Tibial nerve (tissue), 4 donors: ENCODE measurements at regions not wholly inside any gene's neighbourhood (a gene's known extent, or its start where the extent isn't known, plus 50 kb on each side); places are given as distances from the start of the nearest gene placed in this dataset.

Experiments used
- DNase-seq, 2 donors: peaks; one replicate each; pipeline ENCODE4 v3.0.0-alpha.2; 2019; ENCODE audit warnings: low spot score in 2 of 2
- H3K27ac ChIP-seq, 4 donors: fragments of 200-600 bp; sonication (generic) in 3 of 4; one replicate each; pipeline ENCODE4 v1.5.1; 2017 to 2019; ENCODE audit warnings: mild to moderate bottlenecking in 1 of 4
- H3K27me3 ChIP-seq, 2 donors: fragments of 200-600 bp; sonication (generic) in 1 of 2; one replicate each; pipeline versions ENCODE4 v1.5.1 to v1.6.0; 2017 to 2019
- H3K36me3 ChIP-seq, 3 donors: fragments of 200-600 bp; sonication (generic); one replicate each; pipeline ENCODE4 v1.5.1; 2018 to 2019
- H3K4me1 ChIP-seq, 4 donors: fragments of 200-600 bp; sonication (generic) in 3 of 4; one replicate each; pipeline ENCODE4 v1.5.1; 2017 to 2019
- H3K4me3 ChIP-seq, 4 donors: fragments of 200-600 bp; sonication (generic) in 3 of 4; one replicate each; pipeline ENCODE4 v1.5.1; 2017 to 2019; ENCODE audit warnings: mild to moderate bottlenecking in 1 of 4, moderate library complexity in 1 of 4
- H3K9me3 ChIP-seq, 4 donors: fragments of 200-600 bp; sonication (generic) in 3 of 4; one replicate each; pipeline ENCODE4 v1.5.1; 2017 to 2019
- EP300 ChIP-seq, 2 donors: sonication (generic); formaldehyde crosslinking; IDR thresholded peaks; one replicate each; pipeline ENCODE4 v1.6.1; 2017; ENCODE audit warnings: antibody characterized with exemption in 2 of 2, mild to moderate bottlenecking in 1 of 2
- POLR2A ChIP-seq, 2 donors: fragments of 450-650 bp; IDR thresholded peaks; one replicate each; pipeline ENCODE4 v1.6.1; 2017; ENCODE audit warnings: antibody characterized with exemption in 2 of 2, mild to moderate bottlenecking in 2 of 2, moderate library complexity in 2 of 2
- WGBS, 2 donors: methylation state at CpG; one replicate each; pipeline ENCODE4 v1.1.5; 2018; 5-methylcytosine and 5-hydroxymethylcytosine counted together
- TF ChIP-seq, protein P1 (sequence below), 5 experiments: fragments of 200-600 bp in 3 of 5; fragments of 450-650 bp in 2 of 5; sonication (generic) in 3 of 5; IDR thresholded peaks; one replicate each; pipeline ENCODE4 v1.5.1; 2016 to 2019; ENCODE audit warnings: antibody characterized with exemption in 5 of 5, mild to moderate bottlenecking in 3 of 5, moderate library complexity in 2 of 5

DNA sequence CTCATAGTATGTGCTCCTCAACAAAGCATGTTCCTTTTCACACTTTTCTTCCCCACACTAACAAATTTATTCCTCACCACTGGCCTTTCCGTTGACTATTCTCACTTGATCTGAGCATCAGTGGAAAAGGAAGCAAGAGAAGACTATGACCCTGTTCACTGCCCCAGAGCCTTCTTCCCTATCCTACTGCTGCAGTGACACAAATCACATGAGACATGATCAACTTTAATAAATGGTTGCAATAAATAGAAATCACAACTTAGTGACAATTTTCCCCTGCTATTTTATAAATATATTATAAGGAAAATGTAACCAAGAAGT is 438.7 kb upstream of the SOX9 start:
- H3K27ac ChIP-seq = no peak overlapping the region
- WGBS, 2 donors = 88 to 91% methylated on average over 1 of the region's 1 CpG
- DNase-seq = no peak
- H3K9me3 ChIP-seq = no peaks in the 10 kb centered on the region
- no peaks in the 10 kb centered on the region for H3K36me3 ChIP-seq
- H3K27me3 ChIP-seq = no peaks in the 10 kb centered on the region
- no peak for TF ChIP-seq EP300 (IDR thresholded peaks at IDR 0.05)
- TF ChIP-seq, protein P1, sequence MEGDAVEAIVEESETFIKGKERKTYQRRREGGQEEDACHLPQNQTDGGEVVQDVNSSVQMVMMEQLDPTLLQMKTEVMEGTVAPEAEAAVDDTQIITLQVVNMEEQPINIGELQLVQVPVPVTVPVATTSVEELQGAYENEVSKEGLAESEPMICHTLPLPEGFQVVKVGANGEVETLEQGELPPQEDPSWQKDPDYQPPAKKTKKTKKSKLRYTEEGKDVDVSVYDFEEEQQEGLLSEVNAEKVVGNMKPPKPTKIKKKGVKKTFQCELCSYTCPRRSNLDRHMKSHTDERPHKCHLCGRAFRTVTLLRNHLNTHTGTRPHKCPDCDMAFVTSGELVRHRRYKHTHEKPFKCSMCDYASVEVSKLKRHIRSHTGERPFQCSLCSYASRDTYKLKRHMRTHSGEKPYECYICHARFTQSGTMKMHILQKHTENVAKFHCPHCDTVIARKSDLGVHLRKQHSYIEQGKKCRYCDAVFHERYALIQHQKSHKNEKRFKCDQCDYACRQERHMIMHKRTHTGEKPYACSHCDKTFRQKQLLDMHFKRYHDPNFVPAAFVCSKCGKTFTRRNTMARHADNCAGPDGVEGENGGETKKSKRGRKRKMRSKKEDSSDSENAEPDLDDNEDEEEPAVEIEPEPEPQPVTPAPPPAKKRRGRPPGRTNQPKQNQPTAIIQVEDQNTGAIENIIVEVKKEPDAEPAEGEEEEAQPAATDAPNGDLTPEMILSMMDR (IDR thresholded peaks at IDR 0.05) = no peak
- TF ChIP-seq POLR2A (IDR thresholded peaks at IDR 0.05) = no peak
- H3K4me3 ChIP-seq = no peak overlapping the region
- H3K4me1 ChIP-seq = no peaks in the 10 kb centered on the region

DNA sequence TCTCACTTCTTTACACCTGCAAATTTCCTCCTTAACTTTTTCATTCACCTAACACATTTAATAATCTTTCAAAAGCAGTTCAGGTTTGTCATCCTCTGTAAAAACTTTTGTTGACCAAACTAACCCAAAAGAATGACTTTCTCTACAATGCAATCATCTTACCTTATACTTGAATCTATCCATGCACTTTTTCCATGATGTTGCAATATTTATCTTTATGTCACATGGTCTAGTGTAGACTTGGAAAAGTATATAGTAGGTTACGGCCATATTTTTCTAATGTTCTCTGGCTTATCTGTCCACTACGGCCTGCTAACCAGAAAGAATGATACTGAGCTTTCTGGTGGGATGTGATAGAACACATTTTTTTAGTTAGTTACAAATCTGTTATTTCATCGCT is 431.0 kb upstream of the SOX9 start:
- no peaks in the 10 kb centered on the region for H3K27me3 ChIP-seq
- H3K9me3 ChIP-seq = peaks cover 0 to 3% (median 0%) of the 10 kb centered on the region in 4 donors
- WGBS, 2 donors = 93 to 98% methylated on average over 3 of the region's 3 CpGs
- no peak overlapping the region for H3K27ac ChIP-seq
- no peak for DNase-seq
- H3K36me3 ChIP-seq = no peaks in the 10 kb centered on the region
- no peak overlapping the region for H3K4me3 ChIP-seq
- no peak for TF ChIP-seq POLR2A (IDR thresholded peaks at IDR 0.05)
- TF ChIP-seq, protein P1 (IDR thresholded peaks at IDR 0.05) = no peak
- no peak for TF ChIP-seq EP300 (IDR thresholded peaks at IDR 0.05)
- H3K4me1 ChIP-seq = no peaks in the 10 kb centered on the region

DNA sequence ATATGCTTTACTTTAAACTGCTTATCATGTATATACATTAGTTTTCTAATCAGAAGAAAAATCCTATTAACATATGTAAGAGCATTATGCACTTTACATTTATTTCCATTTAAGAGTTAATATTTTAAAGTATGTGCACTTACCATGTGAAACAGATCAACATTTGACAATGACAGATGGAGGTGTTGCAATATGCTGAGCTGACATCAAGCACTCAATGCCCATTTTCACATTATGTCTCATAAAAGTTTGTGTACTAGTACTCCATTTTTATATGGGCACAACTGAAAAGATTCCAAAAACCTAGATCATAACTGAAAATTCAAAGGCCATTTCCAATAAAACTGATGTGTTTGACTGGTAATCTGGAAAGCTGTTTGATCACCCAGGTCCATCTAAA is 420.9 kb upstream of the SOX9 start:
- TF ChIP-seq EP300 (IDR thresholded peaks at IDR 0.05) = no peak
- TF ChIP-seq, protein P1 (IDR thresholded peaks at IDR 0.05) = no peak
- no peak for TF ChIP-seq POLR2A (IDR thresholded peaks at IDR 0.05)
- no peak overlapping the region for H3K4me3 ChIP-seq
- H3K27ac ChIP-seq = no peak overlapping the region
- no peaks in the 10 kb centered on the region for H3K4me1 ChIP-seq
- DNase-seq = no peak
- no peaks in the 10 kb centered on the region for H3K27me3 ChIP-seq
- no peaks in the 10 kb centered on the region for H3K9me3 ChIP-seq
- no peaks in the 10 kb centered on the region for H3K36me3 ChIP-seq

DNA sequence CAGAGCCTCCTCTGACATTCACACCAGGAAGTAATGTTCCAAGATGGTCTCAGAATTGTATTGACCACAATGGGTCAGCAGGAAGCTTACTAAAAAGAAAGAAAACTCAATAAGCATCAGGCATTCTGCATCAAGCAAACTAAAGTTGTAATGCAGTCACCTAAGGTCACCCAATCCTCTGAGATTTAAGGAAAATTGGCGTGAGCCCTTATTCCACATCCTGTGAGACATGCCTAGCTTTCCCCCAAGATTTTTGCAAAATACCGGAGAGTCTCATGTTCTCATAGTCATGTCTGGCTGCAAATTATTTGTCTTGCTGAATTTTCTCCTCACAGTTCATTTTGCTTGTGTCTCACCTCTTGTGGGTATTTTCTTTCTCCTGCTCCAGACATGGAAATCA is 417.1 kb upstream of the SOX9 start:
- Histone ChIP-seq H3K36me3 (no peaks in the 10 kb centered on the region), H3K27ac (no peak overlapping the region), H3K4me1 (no peaks in the 10 kb centered on the region), H3K9me3 (no peaks in the 10 kb centered on the region), H3K27me3 (no peaks in the 10 kb centered on the region), H3K4me3 (no peak overlapping the region)
- TF ChIP-seq, protein P1 (IDR thresholded peaks at IDR 0.05) = no peak
- no peak for TF ChIP-seq POLR2A (IDR thresholded peaks at IDR 0.05)
- no peak for DNase-seq
- WGBS, 2 donors = 76 to 92% methylated on average over 2 of the region's 2 CpGs

DNA sequence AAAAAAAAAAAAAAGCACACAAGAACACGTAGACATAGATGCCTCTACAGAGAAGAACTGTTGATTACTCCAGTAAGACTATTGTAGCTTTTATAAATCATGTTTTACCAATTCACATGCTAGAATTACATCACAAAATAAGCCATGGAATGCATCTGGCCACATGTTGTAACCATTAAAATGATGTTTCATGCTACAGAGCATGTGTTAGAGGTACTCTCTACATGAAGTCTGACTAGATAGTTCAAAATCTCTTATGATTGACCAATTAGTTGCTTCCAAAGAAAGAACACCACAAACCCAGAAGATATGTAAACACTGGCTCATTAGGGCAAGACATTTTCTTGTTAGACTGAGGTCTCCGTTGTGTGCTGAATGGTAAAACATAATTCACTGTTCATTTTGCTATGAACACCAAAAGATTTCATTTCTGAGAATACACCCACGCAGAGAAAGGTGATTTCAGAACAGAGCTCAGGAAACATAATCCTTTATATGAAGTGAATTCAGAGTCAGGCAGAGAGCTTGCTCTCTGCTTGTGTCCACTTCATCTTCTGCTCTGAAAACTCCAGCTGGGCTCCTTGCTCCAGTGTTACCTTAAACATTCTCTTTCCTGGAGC is 411.4 kb upstream of the SOX9 start:
- DNase-seq = no peak
- Histone ChIP-seq H3K27ac (no peak overlapping the region), H3K9me3 (no peaks in the 10 kb centered on the region), H3K4me3 (no peak overlapping the region), H3K27me3 (no peaks in the 10 kb centered on the region), H3K4me1 (no peaks in the 10 kb centered on the region), H3K36me3 (no peaks in the 10 kb centered on the region)
- TF ChIP-seq POLR2A (IDR thresholded peaks at IDR 0.05) = no peak
- no peak for TF ChIP-seq EP300 (IDR thresholded peaks at IDR 0.05)
- TF ChIP-seq, protein P1 (IDR thresholded peaks at IDR 0.05) = no peak
- WGBS, 2 donors = 56 to 73% methylated on average over 3 of the region's 3 CpGs
